AG04449 (cell line): ENCODE measurements at regions not wholly inside any gene's neighbourhood (a gene's known extent, or its start where the extent isn't known, plus 50 kb on each side); places are given as distances from the start of the nearest gene placed in this dataset.

Source experiments
- CTCF ChIA-PET: fragments of 350-600 bp; formaldehyde crosslinking; extraction: SDS; loops from one replicate; lab custom pipeline; 2021; ENCODE audit warnings: antibody characterized with exemption; lab: Yijun Ruan, JAX
- POLR2A ChIA-PET: fragments of 400-600, 350-600 bp; formaldehyde crosslinking; extraction: SDS; loops from one replicate; lab custom pipeline; 2020; ENCODE audit warnings: antibody characterized with exemption, inconsistent platforms; lab: Yijun Ruan, JAX
- DNase-seq: peaks from one replicate; pipeline ENCODE4 v3.0.0-alpha.2; 2010; ENCODE audit warnings: low read depth, low spot score
- H3K4me3 ChIP-seq: 2 replicates; pipeline ENCODE4 v1.5.1; 2011; ENCODE audit warnings: low read depth, mild to moderate bottlenecking, control low read depth, low read length
- TF ChIP-seq, protein P1 (sequence below): IDR thresholded peaks from one replicate; pipeline ENCODE4 v1.5.1; 2011; ENCODE audit warnings: mild to moderate bottlenecking, moderate library complexity, low read length, control low read depth, inconsistent platforms; ENCODE audit not compliant: insufficient read depth; ENCODE audit errors: missing control alignments

DNA sequence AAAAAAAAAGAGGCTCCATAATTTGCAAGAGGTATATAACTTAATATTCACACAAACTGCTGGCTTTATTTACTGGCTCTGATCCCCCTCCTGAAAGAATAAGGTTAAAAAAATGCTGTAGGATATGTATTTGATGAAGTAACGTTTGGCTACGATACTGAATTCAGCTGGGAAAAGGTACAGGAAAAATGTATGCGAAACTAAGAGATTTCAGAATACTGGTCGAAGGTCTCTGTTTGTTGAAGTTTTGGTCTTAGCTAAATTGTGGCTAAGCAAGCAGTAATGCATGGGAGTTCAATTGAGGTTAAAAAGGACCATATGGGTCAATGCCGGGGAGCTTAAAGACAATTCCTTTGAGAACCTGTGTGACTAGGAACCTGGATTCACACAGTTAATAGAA, 355.5 kb upstream of the NCAM2 start:
- TF ChIP-seq, protein P1, sequence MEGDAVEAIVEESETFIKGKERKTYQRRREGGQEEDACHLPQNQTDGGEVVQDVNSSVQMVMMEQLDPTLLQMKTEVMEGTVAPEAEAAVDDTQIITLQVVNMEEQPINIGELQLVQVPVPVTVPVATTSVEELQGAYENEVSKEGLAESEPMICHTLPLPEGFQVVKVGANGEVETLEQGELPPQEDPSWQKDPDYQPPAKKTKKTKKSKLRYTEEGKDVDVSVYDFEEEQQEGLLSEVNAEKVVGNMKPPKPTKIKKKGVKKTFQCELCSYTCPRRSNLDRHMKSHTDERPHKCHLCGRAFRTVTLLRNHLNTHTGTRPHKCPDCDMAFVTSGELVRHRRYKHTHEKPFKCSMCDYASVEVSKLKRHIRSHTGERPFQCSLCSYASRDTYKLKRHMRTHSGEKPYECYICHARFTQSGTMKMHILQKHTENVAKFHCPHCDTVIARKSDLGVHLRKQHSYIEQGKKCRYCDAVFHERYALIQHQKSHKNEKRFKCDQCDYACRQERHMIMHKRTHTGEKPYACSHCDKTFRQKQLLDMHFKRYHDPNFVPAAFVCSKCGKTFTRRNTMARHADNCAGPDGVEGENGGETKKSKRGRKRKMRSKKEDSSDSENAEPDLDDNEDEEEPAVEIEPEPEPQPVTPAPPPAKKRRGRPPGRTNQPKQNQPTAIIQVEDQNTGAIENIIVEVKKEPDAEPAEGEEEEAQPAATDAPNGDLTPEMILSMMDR, result no peak
- POLR2A ChIA-PET, result no interaction called here

DNA sequence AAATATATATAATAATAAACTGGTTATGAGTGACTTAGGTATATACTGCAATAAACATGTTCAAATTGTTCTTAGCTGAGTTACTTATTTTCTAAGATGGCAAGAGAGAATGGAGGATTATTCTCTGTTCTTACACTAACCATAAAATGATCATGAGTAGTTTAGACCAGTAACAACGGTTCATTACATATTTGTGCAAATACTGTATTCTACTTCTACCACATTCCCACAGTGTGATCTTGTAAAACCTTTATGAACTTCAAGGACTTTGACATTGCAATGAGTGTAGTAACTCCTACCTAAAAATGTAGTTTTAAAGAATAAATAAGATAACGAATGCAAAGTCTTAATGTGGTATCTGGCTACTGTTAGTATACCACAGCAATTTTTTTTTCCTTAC, 353.7 kb upstream of the NCAM2 start:
- CTCF ChIA-PET, result no interaction called here
- TF ChIP-seq, protein P1, result no peak
- no peak overlapping the region for H3K4me3 ChIP-seq
- DNase-seq, result no peak
- POLR2A ChIA-PET, result no interaction called here

More for the DNA sequence above, 355.5 kb upstream of the NCAM2 start:
- CTCF ChIA-PET, result no interaction called here
- DNase-seq, result no peak
- H3K4me3 ChIP-seq, result no peak overlapping the region

DNA sequence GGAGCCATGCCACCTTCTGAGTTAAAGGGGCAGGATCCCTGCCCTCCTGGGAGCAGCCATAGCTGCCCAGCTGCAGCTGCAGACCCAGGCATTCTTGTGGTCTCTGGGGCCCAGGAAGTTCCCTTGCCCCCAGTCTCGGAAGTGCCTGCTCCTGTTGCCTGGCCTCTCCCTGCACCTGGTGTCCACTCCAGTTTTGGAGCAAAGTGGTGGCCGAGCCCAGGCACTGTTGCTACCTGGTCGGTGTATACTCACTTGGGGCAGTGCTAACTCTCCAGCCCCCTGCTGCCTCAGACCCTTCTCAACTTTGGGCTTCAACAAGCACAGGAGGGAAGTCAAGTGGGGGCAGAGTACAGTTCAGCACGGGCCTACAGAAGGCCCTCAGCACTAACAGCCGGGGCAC, 352.9 kb upstream of the NCAM2 start:
- no peak for DNase-seq
- CTCF ChIA-PET, result no interaction called here
- TF ChIP-seq, protein P1, result no peak
- no peak overlapping the region for H3K4me3 ChIP-seq
- POLR2A ChIA-PET, result no interaction called here

DNA sequence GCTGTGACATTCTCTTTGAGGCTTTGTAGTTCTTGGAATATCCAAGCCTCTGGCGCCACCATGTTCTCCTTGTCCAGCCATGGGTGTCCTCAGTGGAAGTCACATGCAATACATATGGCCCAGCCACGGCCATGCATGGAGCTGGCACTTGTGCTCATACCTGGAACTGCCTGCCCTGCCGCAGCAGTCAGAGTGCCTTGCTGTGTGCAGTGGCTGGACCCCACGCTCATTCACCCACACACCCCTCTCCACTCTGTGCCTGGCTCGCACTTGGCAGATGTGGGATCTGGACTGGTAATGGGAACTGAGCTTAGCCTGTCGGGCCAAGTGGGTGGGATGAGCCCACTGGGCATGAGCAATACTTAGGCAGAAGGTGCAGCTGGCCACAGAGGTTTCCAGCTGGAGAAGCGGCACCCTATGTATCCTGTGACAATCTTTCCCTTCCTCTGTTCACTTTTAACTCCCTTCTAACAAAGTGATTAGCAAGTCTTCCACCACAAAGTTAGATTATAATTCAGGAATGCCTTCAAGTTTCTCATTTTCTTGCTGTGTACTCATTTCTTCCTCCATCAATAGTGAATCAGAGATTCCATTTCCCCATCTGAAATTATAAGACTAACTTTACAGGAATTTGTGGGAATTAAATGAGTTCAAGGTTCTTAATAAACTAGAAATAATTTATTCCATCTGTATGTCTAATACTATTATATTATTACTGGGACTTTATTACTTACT, 351.6 kb upstream of the NCAM2 start:
- TF ChIP-seq, protein P1, result no peak
- POLR2A ChIA-PET, result no interaction called here
- no peak for DNase-seq
- CTCF ChIA-PET, result no interaction called here
- no peak overlapping the region for H3K4me3 ChIP-seq

DNA sequence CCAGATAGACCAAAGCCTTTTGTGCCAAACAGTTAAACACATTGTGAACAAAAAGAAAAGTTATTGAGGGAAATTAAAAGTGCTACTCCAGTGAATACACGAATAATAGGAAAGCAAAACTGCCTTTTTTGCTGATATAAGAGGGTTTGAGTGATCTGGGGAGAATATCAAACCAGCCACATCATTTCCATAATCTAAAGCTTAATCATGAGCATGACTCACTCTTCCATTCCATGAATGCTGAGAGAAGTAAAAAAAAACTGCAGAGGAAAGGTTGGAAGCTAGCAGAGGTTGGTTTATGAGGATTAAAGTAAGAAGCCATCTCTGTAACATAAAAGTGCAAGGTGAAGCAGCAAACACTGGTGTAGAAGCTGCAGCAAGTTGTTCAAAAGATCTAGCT, 350.6 kb upstream of the NCAM2 start:
- CTCF ChIA-PET, result no interaction called here
- no peak overlapping the region for H3K4me3 ChIP-seq
- DNase-seq, result no peak
- POLR2A ChIA-PET, result no interaction called here
- TF ChIP-seq, protein P1, result no peak

DNA sequence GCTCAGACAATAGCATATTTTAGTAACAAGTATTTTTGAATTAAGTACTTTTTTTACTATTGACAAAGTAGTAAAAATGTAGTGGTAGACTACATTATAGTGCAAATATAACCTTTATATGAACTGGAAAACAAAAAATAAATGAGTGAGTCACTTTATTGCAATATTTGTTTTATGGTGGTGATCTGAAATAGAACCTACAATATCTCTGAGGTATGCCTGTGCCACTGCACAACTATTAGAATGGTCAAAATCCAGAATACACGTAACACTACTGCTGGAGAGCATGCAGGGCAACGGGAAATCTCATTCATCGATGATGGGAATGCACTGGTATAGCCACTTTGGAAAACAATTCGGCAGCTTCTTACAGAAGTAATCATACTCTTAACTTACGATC, 349.0 kb upstream of the NCAM2 start:
- ChIA-PET CTCF (no interaction called here), POLR2A (no interaction called here)
- DNase-seq, result no peak
- TF ChIP-seq, protein P1, result no peak
- no peak overlapping the region for H3K4me3 ChIP-seq
